GM20000 (cell line): ENCODE measurements at regions not wholly inside any gene's neighbourhood (a gene's known extent, or its start where the extent isn't known, plus 50 kb on each side); places are given as distances from the start of the nearest gene placed in this dataset.
"Not testable (repeated sequence)": the region's sequence is repeated elsewhere in the genome, so short reads cannot be mapped to it uniquely, and the experiment has no call there.

Experiments
- DNase-seq: peaks from one replicate; pipeline ENCODE4 v3.0.0; 2012; ENCODE audit warnings: low spot score
- TF ChIP-seq, protein P1 (sequence below): IDR thresholded peaks from 2 replicates; pipeline ENCODE4 v1.5.1; 2012; ENCODE audit warnings: mild to moderate bottlenecking, control low read depth; ENCODE audit errors: extremely low read depth, missing control alignments

DNA sequence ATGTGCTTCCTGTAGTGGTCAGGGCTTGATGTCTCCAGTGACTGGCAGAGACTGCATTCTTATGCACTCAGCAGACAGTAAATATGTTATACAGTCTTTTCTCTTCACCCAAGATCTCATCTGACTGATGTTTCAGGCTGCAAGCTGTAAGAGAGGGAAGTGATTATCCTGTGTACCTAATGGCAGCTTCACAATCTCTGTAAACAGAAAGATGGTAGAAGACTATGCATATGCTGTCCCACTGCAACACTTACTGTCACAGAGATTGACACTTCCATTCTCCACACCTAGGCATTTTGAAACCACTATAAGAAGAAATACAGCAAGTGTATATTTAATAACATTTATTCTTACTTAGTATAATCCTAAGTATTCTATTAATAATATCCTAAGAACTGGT lies 97.6 kb upstream of the ANXA1 start:
- no peak for DNase-seq
- TF ChIP-seq, protein P1, sequence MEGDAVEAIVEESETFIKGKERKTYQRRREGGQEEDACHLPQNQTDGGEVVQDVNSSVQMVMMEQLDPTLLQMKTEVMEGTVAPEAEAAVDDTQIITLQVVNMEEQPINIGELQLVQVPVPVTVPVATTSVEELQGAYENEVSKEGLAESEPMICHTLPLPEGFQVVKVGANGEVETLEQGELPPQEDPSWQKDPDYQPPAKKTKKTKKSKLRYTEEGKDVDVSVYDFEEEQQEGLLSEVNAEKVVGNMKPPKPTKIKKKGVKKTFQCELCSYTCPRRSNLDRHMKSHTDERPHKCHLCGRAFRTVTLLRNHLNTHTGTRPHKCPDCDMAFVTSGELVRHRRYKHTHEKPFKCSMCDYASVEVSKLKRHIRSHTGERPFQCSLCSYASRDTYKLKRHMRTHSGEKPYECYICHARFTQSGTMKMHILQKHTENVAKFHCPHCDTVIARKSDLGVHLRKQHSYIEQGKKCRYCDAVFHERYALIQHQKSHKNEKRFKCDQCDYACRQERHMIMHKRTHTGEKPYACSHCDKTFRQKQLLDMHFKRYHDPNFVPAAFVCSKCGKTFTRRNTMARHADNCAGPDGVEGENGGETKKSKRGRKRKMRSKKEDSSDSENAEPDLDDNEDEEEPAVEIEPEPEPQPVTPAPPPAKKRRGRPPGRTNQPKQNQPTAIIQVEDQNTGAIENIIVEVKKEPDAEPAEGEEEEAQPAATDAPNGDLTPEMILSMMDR, result no peak

GRCh38 chr9:73053543-73053942 lies 98.1 kb upstream of the ANXA1 start:
- TF ChIP-seq, protein P1, result no peak
- DNase-seq, result no peak

GRCh38 chr9:73050887-73051550 lies 98.2 kb upstream of the ALDH1A1 start:
- DNase-seq, result no peak
- TF ChIP-seq, protein P1, result no peak

DNA sequence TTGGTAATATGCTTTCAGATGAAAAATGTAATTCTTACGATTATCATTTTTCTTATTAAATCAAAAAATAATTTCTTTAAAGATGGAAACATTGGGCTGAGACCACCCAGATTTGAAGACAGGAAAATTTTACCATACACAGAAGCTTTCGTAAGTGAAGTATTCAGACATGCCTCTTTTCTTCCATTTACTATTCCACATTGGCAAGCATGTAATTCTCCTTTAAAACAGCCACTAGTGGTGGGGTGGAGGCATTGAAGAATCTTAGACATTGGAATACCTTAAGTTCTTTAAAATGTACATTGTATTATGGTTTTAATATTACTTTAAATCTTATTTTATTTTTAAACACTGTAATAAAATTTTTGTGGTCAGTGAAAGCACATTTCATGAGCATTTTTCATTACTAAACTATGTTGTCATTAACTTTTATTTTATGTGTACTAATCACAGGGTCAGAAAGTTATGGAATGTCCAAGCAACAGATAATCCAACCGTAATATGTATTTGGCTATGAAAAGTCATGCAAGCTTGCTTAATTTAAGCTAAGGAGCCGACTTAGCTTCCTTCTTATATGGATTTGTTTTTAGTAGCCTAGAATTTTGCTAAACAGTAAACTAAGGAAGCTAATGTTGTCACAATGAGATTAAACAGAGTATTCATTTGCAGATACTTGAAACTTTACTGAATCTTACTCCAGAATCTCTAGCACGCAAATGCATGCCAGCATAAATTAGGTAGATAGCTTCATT lies 97.4 kb upstream of the ALDH1A1 start:
- TF ChIP-seq, protein P1, result no peak
- DNase-seq, result no peak

- no peak for DNase-seq
These were observed 96.4 kb upstream of the ALDH1A1 start for GRCh38 chr9:73049280-73049679.

GRCh38 chr9:73046769-73047168 lies 93.9 kb upstream of the ALDH1A1 start:
- TF ChIP-seq, protein P1, result no peak
- DNase-seq, result no peak

More at GRCh38 chr9:73049280-73049679, 96.4 kb upstream of the ALDH1A1 start:
- TF ChIP-seq, protein P1, result no peak

DNA sequence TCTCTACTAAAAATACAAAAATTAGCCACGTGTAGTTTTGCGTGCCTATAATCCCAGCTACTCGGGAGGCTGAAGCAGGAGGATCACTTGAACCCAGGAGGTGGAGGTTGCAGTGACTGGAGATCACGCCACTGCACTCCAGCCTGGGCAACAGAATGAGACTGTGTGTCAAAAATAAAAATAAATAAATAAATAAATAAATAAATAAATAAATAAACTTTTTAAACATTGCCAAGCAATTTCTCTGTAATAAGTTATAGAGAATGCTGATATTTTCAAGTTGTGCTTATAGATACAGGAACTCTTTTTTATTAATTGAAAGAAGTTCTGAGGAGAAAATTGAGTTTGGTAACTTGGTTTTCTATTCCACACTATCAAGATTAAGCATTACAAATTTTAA lies 91.9 kb upstream of the ALDH1A1 start:
- DNase-seq, result not testable (repeated sequence)

GRCh38 chr9:73042155-73042554 lies 89.3 kb upstream of the ALDH1A1 start:
- DNase-seq, result no peak
- TF ChIP-seq, protein P1, result no peak
